Activated effector memory CD4-positive, alpha-beta T cell treated with anti-CD3 and anti-CD28 coated beads, Interleukin-2, amount 50 U/mL, for 16 hours (primary cell): ENCODE measurements at regions not wholly inside any gene's neighbourhood (a gene's known extent, or its start where the extent isn't known, plus 50 kb on each side); places are given as distances from the start of the nearest gene placed in this dataset.

ENCODE experiments used
- DNase-seq: peaks from one replicate; pipeline ENCODE4 v3.0.0-alpha.2; 2020

DNA sequence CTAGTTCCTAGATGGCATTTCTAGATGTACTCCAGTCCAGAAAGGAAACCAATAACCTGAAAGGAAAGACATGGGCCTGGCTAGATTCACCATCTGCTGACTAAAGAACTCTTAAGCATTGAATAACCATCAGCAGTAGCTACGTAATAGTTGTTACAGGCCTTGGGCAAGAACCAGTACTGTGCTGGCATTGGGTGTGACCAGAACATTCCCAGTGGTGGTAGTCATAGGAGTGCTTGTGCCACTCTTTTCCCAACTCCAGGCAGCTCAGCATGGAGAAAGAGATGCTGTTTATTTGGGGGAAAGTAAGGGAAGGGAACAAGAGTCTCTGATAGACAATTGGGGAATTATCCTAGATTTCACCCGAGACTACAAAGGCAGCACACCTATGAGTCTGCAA is 333.3 kb downstream of the SLC16A7 start:
- no peak for DNase-seq

DNA sequence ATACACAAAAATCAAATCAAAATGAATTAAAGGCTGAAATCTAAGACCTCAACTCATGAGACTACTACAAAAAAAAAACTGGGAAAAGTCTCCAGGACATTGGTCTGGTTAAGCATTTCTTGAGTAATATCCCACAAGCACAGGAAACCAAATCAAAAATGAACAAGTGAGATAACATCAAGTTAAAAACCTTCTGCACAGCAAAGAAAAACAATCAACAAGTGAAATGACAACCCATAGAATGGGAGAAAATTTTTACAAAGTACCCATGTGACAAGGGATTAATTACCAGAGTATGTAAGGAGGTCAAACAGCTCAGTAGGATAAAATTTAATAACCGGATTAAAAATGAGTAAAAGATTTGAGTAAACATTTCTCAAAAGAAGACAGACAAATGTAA is 338.7 kb downstream of the SLC16A7 start:
- DNase-seq = no peak

DNA sequence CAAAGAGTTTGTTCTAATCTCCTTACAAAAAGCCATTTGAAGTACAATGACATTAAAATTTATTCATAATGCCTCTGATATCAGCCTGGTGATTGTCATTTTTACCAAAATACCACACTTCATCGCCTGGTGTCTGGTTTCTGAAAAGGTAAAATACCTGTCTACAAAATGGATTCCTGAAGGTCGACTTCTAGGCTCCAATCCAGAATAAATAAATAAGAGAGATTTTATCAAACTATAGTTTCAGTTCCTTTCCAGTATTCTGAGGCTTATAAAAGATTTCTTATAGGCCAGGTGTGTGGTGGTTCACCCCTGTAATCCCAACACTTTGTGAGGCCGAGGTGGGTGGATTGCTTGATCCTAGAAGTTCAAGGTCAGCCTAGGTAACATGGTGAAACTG is 340.7 kb downstream of the SLC16A7 start:
- no peak for DNase-seq

DNA sequence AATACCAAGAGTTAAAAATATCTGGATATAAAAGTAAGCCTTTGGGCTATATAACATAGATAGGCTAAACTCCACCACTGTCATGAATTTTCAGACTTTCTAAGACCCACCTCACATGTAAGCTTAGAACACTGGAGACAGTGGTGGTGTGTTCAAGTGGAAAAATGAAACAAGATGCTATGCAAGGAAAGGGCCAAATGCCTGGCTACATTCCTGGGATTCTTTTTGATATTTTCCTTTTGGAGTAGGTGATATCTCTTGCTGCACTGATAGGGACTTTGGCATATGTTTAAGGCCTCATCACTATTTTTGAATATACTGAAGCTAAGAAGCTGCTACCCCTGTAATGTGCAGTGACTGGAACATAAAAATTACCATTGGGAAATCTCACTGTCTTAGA is 341.3 kb downstream of the SLC16A7 start:
- DNase-seq = no peak

DNA sequence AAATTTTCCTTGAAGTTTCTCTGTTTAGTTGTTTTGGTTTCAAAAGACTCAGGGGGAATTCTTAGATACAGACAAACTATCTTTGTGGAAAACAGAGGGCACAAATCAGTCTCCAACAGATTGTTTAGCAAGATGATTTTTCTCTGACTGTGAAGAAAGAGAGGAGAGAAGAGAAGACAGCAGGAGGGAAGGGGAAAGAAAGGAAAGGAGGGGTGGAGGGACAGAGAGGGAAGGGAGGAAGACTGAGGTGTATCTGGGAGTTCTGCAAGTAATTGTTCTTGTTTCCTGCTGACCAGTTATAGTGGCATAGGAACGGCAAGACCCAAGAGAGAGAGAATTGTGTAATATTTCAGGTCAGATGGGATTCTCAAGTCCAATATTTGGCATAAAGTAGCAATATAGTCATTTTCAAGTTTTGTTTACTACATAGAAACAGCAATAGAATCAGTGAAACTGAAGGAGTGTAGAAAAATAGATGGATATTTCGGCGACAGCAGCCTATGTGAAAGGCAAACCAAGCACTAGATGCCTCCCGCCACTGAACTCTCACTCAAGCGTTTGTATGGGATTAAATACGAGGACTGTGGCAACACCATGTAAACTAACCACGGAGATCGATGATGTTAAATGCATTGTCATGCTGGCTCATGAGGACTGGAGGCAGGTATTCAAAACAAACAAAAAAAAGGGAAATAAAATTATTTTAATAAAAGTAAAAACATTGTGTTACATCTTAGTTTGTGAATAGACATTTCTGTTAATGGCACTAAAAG is 342.5 kb downstream of the SLC16A7 start:
- DNase-seq = no peak

DNA sequence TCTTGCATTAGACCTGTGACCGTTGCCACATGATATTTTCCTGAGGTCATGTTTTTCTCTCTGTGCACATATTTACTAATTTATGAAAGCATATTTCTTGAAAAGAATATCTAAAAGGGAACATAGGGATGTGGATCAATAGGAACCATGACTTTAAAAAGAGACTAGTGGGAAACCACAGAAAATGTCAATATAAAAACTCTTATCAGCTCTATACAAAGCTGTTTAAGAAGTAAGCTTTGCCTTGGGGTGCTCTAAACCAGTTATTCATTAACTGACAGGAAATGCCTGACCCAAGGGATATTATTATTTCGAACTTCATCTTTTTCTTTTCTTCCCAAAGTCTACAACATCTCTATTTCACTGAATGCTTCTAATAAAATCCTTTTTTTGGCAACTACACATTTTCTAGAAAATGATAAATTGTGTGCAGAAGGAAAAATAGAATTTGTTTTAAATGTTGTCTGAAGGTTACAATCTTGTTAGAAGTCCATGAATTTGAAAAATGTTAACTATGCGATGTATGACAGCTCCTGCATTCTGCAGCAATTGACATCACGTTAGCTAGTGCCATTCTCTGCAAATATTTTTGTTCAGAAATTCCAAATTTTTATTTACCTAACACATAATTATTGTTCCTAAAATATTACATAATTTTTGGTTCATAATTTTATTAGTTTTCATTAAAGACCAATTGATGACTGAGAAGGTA is 345.0 kb downstream of the SLC16A7 start:
- DNase-seq = no peak

DNA sequence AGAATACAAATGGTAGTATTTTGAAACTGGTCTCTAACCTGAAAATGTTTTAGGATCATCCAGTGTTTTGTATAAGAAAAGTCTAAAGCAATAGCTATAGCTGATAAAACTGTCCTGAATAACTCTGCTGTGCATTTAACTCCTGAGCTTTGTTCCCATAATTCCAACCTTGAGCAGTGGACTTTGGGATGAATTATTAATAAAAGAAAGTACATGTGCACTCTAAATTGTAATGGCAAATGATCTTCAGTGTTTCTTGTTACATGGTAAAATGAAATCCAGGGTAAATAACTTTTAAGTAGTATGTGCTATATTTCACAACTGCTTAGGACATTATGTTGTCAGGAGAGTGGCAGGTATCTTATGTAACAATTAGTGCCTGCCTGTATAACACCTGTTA is 345.6 kb downstream of the SLC16A7 start:
- no peak for DNase-seq

DNA sequence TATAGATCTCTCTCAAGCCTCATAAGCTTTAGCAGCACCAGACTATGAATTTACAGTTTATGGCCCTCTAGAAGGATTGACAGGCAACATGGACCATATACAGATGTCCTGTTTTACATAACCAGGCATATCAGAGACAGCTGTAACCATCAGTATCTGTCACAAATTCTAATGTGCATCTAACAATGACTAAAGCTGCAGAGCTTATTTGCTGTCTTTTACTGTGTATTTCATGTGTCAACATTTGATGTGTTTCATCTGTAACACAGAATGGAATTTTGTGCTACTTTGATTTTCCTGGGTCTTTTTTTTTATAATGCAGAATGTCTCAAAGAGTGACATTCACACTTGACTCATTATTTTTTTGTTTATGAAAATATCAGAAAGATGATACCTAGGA is 348.3 kb downstream of the SLC16A7 start:
- DNase-seq = no peak

DNA sequence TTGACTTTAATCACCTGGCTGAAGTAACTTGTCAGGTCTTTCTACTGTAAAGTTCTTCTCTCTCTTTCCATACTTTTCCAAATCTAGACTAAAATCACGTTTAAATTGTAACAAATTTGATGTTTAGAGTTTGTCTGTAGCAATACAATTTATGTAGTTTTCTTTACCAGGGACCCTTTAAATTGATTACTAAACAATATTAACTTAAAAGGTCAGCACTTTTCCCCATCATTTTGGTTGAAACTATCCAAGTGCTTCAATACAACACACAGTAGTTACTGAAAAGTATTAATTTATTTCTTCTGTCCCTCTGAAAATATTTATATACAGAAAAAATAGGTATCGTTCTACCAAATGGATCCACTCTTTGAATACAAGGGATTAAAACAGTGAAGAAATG is 350.8 kb downstream of the SLC16A7 start:
- DNase-seq = no peak

DNA sequence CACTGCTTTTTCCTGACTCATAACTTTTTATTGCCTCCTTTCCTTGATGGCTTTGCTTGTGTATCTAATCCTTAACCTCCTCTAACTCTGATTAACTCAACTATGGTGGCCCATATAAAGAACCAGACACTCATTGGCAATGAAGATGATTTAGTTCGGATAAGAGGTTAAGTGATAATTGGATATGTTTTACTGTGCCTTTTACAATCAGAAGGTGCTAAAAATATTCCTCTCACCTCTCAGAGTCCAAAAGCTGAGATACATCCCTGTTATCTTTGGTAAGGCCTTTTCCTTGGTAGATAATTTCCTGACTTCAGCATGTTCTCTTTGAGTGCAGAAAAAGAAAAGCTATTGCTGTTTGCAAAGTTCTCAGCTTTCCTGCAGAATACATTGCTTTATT is 367.7 kb downstream of the SLC16A7 start:
- DNase-seq = no peak

DNA sequence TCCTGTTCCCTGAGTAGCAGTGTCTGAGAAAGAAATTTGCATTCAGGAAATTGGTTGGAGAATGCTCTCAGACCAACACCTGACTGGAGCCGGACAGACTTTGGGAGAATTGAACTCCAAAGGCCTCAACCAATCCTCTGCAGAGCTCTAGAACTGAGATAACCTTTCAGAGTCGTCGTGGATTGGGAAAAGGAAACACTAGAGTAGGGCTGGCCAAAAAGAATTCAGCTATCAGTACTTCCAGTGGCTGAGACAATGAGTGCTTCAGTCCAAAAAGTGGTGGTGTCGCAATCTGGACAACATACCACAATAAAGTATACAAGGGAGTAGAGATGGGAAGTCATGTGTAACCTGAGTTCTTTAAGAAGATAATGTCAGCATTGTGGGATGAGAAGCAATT is 377.1 kb downstream of the SLC16A7 start:
- no peak for DNase-seq

DNA sequence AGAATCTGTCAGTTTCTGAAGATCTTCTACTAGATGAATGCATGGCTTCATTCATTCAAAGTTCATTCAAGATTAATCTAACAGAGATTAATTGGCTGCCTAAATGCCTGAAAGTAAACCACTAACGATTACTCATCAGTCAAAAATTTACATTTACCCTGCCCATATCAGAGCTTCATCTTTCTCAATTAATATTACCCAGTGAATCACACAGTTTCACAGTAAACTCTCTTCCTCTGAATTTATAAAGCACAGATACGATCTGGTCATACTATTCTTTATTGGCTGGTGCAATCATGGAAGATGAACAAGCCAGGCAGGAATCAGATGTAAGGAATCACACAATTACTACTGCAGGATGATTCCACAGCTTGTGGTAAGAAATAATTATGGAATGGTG is 377.7 kb downstream of the SLC16A7 start:
- DNase-seq = no peak

DNA sequence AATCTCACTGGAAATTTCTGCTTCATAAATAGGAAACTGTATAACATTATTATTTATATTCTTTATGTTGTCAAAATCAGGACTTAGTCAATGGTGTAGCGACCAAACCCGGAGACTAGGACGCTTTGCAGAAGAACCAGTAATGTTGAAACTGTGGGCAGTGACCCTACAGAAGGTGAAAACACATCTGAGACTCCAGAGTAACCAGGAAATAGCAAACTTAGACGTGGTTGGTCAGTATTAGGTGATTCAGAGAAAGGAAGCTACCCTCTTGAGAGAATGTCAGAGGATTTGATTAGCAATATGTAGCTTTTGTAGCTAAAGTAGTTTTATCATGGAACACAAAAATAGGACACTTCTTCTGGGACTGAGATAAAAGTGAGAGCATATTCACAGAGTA is 381.9 kb downstream of the SLC16A7 start:
- no peak for DNase-seq

DNA sequence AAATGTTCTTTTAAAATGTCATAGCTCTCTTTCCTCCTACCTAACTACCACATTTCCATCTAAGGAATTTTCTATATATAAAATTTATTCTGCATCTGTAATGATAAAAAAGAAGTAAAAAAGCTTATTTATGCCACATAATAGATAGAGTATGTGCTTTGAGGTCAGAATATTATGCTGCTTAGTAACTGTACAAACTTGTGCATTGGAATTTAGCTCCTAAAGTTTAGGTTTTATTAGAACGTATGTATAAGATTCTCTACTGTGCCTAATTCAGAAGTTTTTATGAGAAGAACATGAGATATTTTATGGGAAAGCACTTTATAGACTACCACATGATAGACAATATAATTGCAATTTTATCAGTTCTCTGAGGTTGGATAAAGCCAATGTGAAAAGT is 384.6 kb downstream of the SLC16A7 start:
- no peak for DNase-seq

DNA sequence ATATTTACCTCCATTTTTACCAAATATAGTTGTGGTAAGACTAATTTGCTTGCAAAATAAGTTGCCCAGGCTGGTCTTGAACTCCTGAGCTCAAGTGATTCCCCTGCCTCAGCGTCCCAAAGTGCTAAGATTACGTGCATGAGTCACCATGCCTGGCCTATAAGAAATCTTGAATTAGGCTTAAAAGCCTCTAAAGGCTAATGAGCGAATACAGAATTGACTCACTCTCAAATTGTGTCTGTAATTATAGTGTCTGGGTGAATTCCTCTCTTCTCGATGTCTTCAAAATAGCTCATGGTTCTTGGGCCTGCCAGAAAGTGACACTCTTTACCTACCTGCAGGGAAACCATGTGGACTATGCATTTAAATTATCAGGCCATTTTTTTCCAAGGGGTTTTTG is 403.5 kb downstream of the SLC16A7 start:
- no peak for DNase-seq

DNA sequence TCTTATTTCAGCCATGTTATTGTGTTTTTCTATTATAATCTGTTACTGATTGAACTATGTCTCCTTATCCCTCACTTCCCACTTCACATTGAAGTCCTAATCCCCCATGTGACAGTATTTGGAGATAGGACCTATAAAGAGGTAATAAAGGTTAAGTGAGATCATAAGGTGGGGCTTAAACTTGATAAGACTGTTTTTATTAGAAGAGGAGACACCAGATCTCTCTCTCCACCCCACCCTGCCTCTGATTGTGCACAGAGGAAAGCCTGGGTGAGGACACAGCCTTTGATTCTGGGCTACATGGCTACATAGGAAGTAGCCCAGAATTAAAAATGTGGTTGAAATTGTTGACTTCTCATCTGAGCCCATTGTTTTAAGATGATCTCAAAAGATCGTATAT is 414.7 kb downstream of the SLC16A7 start:
- DNase-seq = no peak

DNA sequence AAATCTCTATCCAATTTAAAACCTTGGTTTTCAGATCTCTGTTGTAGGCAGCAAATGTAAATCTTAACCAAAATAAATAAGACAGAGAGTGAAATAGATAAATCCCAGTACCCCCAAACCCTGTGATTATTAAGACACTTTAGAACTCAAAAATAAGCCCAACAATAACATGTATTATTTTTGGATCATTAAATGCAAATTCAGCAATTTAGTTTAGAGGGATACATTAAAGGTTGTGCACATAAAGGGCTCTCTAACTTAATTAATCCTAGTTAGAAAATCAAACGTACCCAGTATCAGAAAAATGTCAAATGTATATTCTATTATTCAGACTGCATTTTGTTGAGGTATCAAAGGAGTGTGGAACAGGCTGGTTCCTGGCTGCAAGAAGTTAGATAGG is 416.8 kb downstream of the SLC16A7 start:
- DNase-seq = no peak

DNA sequence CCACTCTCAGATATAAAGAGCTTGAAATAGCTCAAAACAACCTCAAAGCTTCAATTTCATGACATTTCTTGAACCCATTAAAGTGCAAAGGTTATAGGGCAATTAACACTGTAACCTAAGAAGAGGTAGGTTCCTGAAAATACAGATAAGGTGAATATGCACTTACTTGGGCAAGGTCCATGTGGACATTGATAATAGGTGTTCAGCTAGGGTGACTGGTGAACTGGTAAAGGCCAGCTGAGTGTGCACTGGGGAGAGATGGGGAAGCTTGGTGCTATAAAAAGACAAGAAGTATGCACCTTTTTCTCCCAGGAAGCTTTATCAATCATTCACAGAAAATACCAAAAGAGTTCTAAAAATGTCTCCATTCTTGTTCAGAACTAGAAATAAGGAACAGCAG is 418.6 kb downstream of the SLC16A7 start:
- DNase-seq = no peak

DNA sequence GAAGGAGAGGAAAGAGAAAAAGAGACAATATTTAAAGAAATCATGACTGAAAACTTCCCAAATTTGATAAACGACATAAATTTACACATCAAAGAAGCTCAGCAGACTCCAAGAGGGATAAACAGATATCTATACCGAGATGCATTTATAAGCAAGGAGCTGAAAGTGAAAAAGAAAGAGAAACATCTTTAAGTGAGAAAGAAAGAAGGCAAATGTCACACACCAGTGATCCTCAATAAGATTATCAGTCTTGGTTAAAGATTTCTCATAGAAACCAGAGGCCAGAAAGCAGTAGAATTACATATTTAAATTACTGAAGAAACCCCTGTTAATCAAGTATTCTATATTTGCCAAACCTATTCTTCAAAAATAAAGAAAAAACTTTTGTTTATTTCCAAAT is 424.2 kb downstream of the SLC16A7 start:
- no peak for DNase-seq

DNA sequence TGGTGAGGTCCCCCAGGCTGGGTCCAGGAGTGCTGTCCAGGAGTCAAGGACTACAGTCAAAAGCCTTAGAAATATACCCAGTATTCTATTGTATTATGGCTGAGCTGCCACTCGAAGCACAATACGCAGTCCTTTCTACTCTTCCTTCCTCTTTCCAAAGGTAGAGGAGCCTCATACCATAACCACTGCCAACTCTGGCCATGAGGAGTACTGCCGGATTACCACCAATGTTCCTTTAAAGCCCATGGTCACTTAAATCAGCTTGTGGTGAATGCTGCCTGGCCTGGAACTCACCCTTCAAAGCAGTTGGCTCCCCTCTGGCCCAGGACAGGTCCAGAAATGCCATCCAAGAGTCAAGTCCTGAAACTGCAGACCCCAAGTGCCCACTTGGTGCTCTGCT is 425.4 kb downstream of the SLC16A7 start:
- DNase-seq = no peak

DNA sequence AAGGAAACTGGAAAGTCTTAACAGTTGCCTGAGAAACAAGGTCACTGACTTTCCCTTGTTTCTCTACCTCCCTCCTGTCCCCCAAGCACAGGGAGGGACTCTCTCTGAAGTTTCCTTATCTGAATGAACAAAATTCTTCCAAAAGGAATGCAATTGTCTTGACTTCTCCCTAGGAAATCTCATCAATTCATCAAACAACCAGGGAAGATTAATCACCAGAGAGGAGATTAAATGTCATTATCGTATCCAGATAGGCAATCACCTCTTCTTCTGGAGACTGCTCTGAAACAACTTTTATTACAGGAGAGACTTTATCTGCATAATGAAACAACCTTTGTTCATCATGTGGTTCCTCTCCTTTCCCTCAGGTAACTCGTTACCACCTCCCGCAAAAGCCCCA is 431.4 kb downstream of the SLC16A7 start:
- no peak for DNase-seq

DNA sequence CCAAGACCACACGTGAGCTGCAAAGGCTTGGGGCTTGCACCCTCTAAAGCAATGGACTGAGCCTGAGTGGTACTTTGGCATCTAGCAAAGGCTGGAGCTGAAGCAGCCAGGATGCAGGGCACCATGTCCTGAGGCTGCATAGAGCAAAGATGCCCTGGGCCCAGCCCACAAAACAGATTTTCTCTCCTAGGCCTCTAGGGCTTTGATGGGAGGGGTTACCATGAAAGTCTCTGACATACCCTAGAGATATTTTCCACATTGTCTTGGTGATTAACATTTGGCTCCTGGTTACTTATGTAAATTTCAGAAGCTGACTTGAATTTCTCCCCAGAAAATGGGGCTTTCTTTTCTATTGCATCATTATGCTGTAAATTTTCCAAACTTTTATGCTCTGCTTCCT is 438.3 kb downstream of the SLC16A7 start:
- no peak for DNase-seq

DNA sequence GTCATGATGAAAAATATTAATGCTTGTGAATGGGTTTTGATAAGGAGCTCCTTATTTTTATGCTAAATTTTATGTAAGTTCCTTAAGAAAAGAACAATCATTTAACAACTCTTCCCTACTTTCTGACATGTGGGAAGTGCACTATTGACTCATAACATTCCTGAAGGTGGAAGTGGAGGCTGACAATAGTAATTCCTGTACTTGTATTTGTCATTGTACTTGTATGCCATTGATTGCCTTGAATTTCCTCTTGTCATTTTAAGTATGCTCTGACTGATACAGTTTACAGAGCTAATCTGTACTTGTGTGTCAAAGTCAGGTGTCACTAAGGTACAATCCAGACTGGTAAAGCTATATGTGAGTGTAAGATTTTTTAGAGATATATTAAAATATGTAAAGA is 440.0 kb downstream of the SLC16A7 start:
- DNase-seq = no peak

DNA sequence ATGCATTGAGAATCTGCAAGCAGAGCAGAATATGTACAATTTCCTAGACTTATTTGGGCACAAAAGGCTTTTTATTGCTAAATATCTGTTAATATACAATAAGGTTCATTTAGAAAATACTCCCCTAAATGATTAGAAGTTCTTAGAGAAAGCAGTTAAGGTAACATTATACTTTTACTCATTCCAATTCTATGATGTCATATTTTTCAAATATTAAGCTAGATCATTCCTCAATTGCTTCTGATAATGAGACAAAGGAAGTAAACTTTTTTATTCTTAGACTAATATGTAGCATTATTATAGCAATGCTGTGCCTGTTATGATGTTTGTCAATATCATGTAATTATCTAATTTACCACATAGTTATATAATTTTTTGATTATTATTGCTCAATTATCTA is 447.0 kb downstream of the SLC16A7 start:
- no peak for DNase-seq

DNA sequence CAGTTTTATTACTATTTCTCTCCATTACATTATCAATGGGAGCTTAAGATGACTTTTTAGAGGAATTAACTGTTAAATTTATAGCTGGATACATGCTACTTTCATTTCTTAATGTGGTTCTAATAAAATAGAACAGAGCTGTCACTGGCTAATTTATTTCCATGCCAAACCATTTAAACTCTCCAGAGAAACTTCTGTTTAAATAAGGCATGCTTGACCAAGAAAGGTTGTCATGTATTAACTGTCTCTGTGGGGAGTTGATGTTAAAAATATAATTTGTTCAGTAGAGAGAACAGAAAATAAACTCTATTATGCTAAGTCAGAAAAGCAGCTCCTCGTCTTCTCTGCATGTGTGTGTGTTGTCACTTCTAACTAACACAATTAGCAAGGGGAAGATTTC is 447.4 kb downstream of the SLC16A7 start:
- DNase-seq = no peak
